ENCODE measurements at regions not wholly inside any gene's neighbourhood (a gene's known extent, or its start where the extent isn't known, plus 50 kb on each side); places are given as distances from the start of the nearest gene placed in this dataset.
"Not testable (repeated sequence)": the region's sequence is repeated elsewhere in the genome, so short reads cannot be mapped to it uniquely, and the experiment has no call there.

DNA sequence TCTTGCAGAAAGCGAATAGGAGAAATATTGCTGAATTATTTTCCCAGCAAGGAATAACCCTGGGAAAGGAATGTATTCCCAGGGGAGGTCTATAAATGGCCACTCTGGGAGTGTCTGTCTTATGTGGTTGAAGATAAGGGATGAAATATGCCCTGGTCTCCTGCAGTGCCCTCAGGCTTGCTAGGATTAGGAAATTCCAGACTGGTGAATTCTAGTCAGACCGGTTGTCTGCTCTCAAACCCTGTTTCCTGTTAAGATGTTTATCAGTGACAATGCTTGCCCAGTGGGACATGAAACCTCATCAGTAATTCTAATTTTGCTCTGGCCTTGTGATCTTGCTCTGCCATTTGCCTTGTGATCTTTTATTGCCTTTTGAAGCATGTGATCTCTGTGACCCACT lies 148.2 kb upstream of the CHODL start:
- not testable (repeated sequence) for DNase-seq

DNA sequence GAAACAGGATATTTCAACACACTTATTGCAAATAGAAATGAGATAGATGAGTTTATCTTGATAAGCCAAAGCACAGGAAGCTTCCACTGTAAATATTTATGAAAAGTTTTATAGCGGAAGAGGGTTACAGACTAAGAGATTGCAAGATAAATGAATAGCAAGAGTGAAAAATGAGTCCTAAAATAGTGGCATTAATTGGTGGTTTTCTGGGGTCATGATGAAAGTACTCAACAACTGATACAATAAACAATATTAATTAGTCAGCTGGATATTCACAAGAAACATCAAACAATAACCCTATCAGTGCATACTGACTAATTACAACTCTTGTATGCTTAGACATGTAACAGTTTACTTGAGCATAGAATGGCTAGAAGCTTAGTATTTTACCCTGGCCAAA lies 154.8 kb upstream of the CHODL start:
- DNase-seq = no peak

DNA sequence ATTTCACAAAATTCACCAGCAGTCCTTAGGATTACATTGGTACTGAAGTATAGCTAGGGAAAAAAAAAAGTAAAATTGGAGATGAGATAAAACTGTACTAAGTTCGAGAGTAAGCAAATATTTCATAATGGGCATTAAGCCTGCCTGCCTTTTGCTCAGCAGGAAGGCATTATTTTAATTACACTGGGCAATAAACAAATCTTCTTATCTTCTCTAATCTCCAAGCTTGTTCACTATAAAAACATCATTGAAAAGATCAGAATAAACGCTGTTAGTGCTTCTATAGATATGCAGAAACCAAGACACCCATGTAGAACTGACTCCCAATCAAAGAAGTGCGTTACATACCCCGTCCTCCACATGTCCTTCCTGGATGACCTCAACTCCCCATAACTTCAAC lies 174.2 kb upstream of the CHODL start:
- DNase-seq = no peak

DNA sequence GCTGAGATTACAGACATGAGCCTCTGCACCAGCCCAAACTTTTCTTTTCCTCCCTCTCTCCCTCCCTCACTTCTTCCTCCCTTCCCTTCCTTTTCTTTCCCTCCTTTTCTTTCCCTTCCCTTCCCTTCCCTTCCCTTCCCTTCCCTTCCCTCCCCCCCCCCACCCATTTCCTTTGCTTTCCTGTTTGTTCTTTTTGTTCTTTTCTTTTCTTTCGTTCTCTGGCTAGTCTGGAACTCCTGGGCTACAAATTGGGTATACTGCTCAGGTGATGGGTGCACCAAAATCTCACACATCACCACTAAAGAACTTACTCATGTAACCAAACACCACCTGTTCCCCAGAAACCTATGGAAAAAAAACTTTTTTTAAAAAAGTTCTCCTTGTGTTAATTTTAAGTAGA lies 174.8 kb upstream of the CHODL start:
- DNase-seq = no peak

DNA sequence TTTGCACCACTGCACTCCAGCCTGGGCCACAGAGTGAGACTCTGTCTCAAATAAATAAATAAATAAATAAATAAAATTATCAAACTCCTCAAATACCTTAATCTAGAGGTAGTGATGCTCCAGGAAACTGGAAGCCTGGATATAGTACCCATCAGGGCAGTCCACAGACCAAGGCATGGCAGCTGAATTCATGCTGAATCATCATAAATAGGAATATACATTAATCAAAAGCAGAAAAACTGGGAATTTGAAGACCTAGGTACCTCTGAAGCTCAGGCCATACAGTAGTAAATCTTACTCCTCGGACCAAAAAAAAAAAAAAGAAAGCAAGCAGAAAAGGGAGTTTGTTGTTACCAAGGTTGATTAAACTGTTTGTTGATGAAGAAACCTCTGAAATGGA lies 184.2 kb upstream of the CHODL start:
- DNase-seq = no peak

DNA sequence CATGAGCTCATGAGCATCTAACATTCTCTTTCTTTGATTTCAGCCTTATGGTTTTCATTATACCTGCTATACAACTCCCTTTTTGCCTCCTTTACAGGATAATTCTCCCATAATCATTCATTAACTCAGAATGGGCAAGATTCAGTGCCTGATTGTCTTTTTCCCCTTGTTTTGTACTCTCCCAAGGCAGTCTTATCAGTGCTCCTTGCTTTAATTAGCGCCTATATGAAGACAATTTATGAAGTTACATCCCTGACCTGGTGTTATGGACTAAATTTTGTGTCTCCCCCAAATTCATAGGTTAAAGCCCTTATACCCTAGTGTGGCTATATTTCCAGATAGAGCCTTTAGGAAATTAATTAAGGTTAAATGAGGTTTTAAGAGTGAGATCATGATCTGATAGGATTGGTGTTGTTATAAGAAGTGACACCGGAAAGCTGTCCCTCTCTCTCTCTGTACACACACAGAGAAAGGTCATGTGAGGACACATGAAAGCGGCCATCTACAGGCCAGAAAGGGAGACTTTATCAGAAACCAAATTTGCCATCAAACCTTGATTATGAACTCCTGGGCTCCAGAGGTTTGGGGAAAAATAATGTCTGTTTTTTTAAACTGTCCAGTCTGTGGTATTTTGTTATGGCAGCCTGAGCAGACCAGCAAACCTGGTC lies 185.8 kb upstream of the CHODL start:
- DNase-seq = no peak

DNA sequence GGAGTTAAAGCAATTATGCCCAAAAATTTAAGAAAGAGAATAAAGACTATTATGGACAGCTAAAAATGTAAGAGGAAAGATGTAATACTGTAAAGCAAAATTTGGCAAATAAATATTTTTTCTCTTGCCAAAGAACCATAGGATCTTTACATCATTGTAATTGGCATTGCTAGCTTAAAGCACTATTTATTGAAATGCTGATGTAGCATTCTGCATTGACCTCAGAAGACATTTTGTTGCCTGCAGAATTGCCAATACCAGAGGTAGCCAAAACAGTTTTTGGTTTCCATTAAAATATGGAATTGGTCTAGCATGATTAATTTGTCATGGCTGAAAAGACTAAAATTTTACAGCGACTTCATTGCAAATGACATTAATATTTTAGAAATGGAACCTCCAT lies 191.5 kb upstream of the CHODL start:
- no peak for DNase-seq

DNA sequence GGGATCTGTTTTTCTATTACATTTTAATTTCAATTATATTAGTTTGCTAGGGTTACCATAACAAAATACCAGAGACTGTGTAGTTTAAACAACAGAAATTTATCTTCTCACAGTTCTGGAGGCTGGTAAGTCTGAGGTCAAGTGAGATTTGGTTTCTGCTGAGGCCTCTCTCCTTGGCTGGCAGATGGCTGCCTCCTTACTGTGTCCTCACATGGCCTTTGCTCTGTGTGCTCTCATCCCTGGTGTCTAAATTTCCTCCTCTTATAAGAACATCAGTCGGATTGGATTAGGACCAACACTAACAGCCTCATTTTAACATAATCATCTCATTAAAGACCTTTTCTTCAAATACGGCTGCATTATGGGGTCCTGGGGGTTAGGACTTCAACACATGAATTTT lies 195.2 kb upstream of the CHODL start:
- peak; percentile 45 for DNase-seq

DNA sequence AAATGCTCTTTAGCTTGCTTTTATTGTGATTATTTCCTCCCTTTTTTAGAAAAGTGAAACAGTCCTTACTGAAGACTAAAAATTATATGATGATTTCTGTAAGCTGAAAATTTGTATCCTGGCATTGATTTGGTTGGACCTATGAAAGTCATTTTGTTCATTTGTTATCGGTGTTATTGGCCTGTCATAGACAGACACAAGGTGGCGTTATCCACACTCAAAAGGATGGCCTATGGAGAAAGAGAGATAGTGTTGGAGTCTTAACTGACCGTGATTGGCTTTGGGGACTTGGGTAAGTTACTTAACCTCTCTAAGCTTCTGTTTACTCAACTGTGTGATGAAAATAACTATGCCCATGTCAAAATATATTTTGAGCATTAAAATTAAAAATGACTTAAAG lies 203.6 kb upstream of the CHODL start:
- peak; percentile 76 for DNase-seq

DNA sequence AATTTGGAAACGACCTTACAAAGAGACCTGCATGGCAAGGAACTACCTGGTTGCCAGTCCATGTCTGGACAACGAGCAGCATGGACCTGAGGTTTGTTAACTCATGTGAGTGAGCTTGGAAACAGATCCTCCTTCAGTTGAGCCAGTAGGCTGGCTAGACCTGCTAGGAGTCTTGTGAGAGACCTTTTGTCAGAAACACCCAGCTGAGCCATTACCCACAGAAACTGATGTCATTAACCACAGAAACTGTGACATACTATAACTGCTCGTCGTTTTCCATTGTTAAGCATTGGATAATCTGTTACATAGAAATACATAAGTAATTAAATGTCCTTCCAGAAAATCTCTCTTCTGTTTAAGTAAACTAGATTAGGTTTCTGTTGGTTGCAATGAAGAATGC lies 211.1 kb upstream of the C21orf91 start:
- DNase-seq = no peak

DNA sequence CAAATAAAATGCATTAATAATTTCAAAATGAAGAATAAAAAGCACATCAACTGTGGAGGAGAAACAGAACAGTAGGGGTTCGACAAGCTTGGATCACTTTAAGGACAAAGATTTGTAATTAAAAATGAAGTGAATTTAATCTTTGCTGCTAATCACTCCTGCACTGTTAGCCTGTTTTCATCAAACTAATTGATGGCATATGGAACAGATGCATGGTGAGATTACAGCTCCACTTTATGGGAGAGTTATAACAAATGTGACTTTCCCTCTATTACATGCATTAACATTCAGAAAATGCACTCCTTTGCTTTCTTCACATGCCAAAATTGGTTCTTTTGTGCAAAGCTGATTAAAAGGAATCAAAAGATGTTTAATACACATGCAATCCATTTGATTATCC lies 207.2 kb upstream of the C21orf91 start:
- no peak for DNase-seq

DNA sequence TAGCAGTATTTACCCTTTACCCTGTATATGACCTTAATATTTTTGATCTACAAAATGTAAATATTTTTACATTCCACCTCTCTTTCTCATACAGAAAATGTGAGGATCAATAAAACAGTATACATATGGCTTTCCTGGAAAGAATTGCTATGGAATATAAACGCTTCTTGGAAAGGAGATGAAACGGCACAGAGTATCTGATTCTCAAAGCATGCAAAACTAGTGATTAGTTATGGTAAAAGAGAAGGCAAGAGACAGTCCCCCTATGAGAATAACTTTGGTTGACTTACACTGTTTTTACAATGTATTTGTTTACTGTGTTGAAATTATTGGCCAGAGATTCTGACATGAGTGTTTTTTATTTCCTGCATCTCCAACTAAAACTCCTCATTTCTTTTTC lies 204.6 kb upstream of the C21orf91 start:
- no peak for DNase-seq

DNA sequence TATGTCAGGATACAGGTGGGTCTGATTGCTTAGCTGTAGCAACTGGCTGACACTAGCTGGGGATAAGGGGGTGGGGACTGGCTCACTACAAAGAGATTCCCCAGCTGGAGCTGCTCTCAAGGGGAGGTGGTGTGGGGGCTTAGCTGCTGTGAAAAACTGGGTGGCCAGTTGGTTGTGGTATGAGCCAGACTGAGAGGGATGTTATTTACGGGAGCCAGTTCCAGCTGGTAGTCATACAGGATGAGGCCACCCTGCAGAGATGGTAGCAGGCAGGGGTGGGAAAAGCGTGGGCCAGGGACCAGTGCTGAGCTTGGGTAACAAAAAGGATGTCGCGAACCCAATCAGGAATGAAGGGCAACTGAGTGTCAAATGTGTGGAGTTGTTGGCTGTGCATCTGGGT lies 204.0 kb upstream of the C21orf91 start:
- no peak for DNase-seq

DNA sequence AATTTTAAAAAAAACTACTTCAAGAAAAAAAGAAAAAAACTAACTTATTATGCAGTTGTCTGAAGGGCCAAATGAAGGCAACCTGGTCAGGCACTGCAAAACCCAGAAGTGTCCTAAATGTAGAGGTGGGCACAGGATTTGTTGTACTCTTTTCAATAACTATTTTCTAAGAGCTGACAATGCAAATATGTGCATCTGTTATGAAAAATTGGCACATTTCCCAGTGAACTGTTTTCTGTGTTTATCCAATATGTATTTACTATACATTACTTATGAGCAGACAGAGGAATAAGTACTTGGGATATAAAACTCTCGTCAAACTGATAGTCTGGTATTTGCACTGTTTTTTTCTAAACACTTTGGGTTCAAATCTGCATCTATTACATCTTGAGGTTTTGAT lies 188.0 kb upstream of the C21orf91 start:
- peak; percentile 21 for DNase-seq

DNA sequence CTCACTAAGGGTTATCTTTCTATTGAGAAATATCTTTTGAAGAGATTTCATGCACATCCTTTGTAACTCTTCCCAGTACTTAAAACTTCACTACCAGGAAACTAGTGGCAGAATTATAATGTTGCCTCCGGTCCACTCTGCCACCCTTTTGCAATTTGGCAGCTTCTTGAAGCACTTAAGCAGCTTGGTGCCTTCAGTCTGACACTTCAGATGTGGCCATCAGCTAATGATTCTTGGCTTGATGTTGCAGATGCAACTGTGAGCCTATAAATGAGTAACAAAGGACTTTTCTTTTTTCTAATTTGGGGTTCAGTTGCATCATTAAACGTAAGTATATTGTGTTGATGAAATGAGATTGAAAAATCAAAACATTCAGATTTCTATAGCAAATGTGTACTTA lies 187.5 kb upstream of the C21orf91 start:
- no peak for DNase-seq

DNA sequence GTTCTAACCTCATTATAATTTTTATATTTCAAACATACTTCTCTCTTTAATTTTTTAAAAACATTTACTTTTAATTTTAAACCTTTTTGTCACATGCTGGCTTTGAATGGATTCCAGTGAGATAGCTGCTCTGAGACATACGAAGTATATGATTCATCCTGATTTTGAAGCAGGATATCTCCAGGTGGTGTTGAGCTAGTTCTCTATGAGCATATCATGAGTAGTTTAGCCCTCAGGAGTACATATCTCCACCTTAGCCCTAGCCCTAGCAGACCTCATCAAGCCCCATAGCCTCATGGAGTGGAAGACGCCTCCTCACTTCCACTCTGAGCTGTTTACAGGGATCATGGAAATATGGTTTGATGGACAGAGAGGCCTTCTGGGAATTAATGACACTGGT lies 183.2 kb upstream of the C21orf91 start:
- no peak for DNase-seq

DNA sequence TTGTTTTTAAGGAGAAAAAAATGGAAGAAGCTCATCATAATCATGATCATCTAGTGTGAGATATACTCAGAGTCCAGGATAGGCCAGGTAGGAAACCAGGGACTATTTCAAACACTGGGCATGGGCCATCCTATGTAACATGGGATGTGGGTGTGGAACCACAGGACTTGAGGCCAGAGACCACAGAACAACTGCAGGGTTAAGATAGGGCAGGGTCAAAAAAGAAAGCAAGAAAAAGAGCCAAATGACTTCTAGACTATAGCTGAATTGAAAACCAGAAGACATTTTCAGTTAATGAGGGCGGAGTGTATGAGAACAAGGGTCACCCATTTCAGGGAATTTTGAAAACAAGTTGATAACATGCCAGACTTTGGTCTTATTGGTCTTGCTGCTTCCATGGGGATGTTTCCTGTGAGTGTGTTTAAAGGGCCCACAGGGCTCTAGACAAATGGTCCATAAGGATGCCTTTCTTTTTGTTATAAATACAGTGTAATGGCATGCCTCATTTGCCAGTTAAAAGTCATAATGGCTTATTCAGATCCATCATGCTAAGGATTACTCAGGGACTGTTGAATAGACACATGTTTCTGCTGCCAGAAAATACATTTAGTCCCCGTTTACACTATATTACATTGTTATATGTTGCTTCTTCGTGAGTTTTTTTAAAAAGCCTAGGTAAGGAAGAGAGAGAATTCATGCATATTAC lies 182.0 kb upstream of the C21orf91 start:
- DNase-seq = no peak

DNA sequence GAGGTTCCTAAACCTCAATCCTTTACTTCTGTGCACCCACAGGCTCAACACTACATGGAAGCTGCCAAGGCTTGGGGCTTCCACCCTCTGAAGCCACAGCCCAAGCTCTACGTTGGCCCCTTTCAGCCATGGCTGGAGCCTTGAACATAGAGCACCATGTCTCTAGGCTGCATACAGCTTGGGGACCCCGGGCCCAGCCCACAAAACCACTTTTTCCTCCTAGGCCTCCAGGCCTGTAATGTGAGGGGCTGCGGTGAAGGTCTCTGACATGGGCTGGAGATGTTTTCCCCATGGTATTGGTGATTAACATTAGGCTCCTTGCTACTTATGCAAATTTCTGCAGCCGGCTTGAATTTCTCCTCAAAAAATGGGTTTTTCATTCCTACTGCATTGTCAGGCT lies 179.4 kb upstream of the C21orf91 start:
- DNase-seq = not testable (repeated sequence)

DNA sequence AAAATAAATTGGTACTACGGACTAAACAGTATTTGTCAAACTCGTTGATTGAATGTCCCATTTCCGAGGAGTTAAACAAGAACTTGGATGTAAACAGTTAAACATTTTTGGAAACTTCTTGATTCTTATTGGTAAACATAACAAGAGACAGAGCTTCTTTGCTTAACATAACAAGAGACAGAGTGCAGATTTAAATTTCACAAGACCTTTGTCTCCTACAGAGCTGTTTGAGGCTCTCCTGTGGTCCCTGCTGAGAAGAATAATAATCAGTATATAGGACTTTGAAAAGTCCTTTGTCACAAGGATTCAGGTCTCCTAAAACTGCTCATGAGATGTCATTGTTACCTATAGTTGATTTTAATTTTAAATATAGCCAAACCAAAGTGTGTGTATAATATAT lies 170.6 kb upstream of the C21orf91 start:
- no peak for DNase-seq

DNA sequence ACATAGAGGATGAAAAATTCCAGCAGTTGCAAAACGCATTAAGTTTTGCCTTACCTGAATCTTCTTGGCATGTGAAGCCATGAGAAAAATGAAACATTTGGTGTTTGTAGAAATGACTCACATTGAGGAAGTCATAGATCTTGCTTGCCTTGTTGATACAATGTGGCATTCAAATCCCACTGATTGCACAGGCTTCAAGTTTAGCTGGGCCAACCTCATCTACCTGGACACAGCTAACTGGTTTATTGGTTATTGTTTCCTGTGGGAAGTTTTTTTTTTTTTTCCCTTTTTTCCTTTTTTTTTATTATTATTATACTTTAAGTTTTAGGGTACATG lies 168.9 kb upstream of the C21orf91 start:
- no peak for DNase-seq

DNA sequence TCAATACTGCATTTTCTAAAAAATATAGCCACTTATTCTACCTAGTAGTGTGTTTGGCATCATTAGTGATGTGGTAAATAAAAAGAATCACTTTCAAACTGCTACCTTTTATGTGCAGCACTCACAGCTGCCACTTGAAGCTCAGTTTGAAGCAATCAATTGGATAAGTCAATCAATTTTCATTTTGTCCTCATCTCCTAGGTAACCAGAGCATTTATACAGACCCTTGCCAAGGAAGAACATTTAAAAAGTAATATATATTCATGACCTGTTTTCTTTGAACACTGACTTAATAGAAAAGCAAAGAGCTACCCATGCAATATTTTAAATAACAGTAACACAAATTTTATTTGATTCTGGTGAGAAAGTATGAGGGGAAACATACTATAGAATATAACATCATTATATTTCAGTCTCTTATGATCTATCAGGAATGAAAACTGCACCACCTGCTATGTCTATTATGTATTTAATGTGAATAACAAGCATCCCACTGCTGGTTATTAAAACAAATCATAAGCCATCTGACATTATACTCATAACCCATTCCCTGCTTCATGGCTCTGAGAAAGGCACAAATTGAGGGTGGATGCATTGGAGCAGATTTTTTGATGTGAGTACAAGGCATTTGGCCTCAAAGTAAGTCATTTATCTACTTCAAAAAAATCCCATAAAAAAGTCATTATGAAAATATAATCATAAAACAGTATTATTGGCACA lies 168.4 kb upstream of the C21orf91 start:
- DNase-seq = no peak

DNA sequence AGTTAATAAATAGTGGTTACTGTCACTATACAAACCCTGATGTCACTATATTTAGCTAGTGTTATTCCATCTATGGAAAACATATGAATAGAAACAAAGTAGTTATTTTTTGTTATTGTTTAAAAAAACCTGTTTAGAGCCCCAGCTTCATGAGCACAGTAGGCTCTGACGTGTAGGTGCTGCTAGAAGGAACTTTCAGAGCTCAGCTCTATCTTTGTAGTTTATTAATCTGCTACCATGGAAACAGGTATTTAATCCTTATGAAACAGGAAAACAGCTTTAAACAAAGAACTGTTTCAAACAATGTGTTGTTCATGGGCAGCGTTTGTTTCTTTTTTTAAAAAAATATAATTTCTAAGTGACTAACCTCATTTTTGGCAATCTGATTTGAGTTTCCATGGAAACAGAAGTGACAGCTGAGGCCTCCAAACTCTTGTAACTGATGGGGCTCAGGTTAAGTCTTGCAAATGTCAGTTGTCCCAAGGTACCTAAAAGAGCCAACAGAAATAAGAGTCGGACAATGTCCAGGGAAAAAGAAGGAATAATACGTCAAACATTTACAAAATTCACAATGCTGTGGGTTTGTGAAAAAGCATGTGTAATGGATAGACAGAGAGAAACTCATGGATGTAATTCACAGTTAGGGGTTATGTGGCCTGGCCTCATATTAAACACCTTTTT lies 162.0 kb upstream of the C21orf91 start:
- no peak for DNase-seq

DNA sequence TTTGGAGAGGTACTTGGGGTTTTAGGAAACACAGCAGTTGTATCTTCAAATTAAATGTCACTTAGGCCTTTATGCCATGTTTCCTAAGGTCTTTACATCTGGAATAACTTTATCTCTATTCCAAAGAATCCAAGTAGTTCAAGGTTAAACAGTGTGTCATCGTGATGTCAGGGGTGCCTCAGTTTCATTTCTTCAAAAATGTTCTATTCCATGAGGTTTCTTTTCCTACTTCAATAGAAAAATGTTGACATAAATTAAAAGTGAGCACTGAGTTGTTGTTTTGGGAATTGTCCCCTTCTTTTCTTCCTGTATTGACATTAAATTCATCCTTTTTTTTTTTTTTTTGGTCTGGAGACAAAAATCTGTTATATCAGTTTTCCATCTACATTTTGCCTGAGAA lies 160.6 kb upstream of the C21orf91 start:
- no peak for DNase-seq

DNA sequence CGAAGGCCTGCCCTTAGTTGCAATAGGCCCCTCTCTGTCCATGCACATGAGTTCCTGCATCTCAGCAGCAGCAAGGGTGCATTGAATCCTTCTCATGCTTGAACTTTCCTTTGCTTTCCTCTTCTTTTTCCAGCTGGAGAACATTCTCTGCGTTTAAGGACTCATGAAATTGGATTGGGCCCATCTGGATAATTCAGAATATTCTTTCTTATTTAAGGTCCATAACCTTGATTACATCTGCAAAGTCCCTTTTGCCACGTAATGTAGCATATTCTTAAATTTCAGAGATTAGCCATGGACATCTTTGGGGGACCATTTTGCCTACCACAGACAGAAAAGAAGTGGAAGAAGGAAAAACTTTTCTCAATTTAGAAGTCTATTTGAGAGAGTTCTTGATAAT lies 159.7 kb upstream of the C21orf91 start:
- DNase-seq = no peak

Measured in NCI-H1694 treated with DMSO at 0.1 percent for 48 hours (cell line).